ENCODE measurements at regions not wholly inside any gene's neighbourhood (a gene's known extent, or its start where the extent isn't known, plus 50 kb on each side); places are given as distances from the start of the nearest gene placed in this dataset.

- no peaks in the 10 kb centered on the region for H3K9me2 ChIP-seq (replicated peaks; ENCODE audit: insufficient read depth, low read length)
- H3K27me3 ChIP-seq (ENCODE audit: low read length) = no peaks in the 10 kb centered on the region
- H2AFZ ChIP-seq (ENCODE audit: low read depth, low read length, severe bottlenecking) = no peak overlapping the region
- H3K9me3 ChIP-seq (ENCODE audit: insufficient read depth, low read length) = no peaks in the 10 kb centered on the region
- H3K9ac ChIP-seq (ENCODE audit: low read length) = no peak overlapping the region
- no peaks in the 10 kb centered on the region for H3F3A ChIP-seq (ENCODE audit: insufficient read depth)
- no peak overlapping the region for H3K4me3 ChIP-seq (ENCODE audit: insufficient read depth, low read length, poor library complexity, severe bottlenecking)
- TF ChIP-seq EZH2phosphoT487 (conservative IDR thresholded peaks at IDR 0.05; ENCODE audit: low read length) = no peak
- no peak for TF ChIP-seq CTCF (IDR thresholded peaks at IDR 0.05; ENCODE audit: insufficient read depth, low read length, poor library complexity, severe bottlenecking)
- no peak overlapping the region for H3K4me2 ChIP-seq (ENCODE audit: low read depth, low read length, poor library complexity, severe bottlenecking)
- no peaks in the 10 kb centered on the region for H4K20me1 ChIP-seq (ENCODE audit: low read depth, low read length)
- H3K27ac ChIP-seq (ENCODE audit: low read depth, low read length) = no peak overlapping the region
- no peaks in the 10 kb centered on the region for H3K79me2 ChIP-seq (ENCODE audit: insufficient read depth, low read length)
- no peaks in the 10 kb centered on the region for H3K36me3 ChIP-seq (ENCODE audit: low read length)
These were observed 151.8 kb downstream of the ARL6IP6 start for GRCh38 chr2:152870239-152870638.

GRCh38 chr2:152867397-152867796 lies 149.0 kb downstream of the ARL6IP6 start:
- no peaks in the 10 kb centered on the region for H3K79me2 ChIP-seq (ENCODE audit: insufficient read depth, low read length)
- H3K9me2 ChIP-seq (replicated peaks; ENCODE audit: insufficient read depth, low read length) = no peaks in the 10 kb centered on the region
- H3K4me3 ChIP-seq (ENCODE audit: insufficient read depth, low read length, poor library complexity, severe bottlenecking) = no peak overlapping the region
- no peak overlapping the region for H3K9ac ChIP-seq (ENCODE audit: low read length)
- no peaks in the 10 kb centered on the region for H3K36me3 ChIP-seq (ENCODE audit: low read length)
- no peaks in the 10 kb centered on the region for H3K27me3 ChIP-seq (ENCODE audit: low read length)
- no peak overlapping the region for H3K4me2 ChIP-seq (ENCODE audit: low read depth, low read length, poor library complexity, severe bottlenecking)
- H3K27ac ChIP-seq (ENCODE audit: low read depth, low read length) = no peak overlapping the region
- no peaks in the 10 kb centered on the region for H3K9me3 ChIP-seq (ENCODE audit: insufficient read depth, low read length)
- no peaks in the 10 kb centered on the region for H3F3A ChIP-seq (ENCODE audit: insufficient read depth)
- H2AFZ ChIP-seq (ENCODE audit: low read depth, low read length, severe bottlenecking) = no peak overlapping the region
- no peak for TF ChIP-seq EZH2phosphoT487 (conservative IDR thresholded peaks at IDR 0.05; ENCODE audit: low read length)
- TF ChIP-seq CTCF (IDR thresholded peaks at IDR 0.05; ENCODE audit: insufficient read depth, low read length, poor library complexity, severe bottlenecking) = no peak
- no peaks in the 10 kb centered on the region for H4K20me1 ChIP-seq (ENCODE audit: low read depth, low read length)

- TF ChIP-seq CTCF (IDR thresholded peaks at IDR 0.05; ENCODE audit: insufficient read depth, low read length, poor library complexity, severe bottlenecking) = no peak
- TF ChIP-seq EZH2phosphoT487 (conservative IDR thresholded peaks at IDR 0.05; ENCODE audit: low read length) = no peak
- H3K9ac ChIP-seq (ENCODE audit: low read length) = no peak overlapping the region
- H3K9me3 ChIP-seq (ENCODE audit: insufficient read depth, low read length) = peaks cover 10% of the 10 kb centered on the region; the same call in 1 of the 2 replicates
- H3K4me2 ChIP-seq (ENCODE audit: low read depth, low read length, poor library complexity, severe bottlenecking) = no peak overlapping the region
- H3K4me3 ChIP-seq (ENCODE audit: insufficient read depth, low read length, poor library complexity, severe bottlenecking) = no peak overlapping the region
- H2AFZ ChIP-seq (ENCODE audit: low read depth, low read length, severe bottlenecking) = no peak overlapping the region
- no peaks in the 10 kb centered on the region for H3K27me3 ChIP-seq (ENCODE audit: low read length)
- no peak overlapping the region for H3K27ac ChIP-seq (ENCODE audit: low read depth, low read length)
- H3K9me2 ChIP-seq (replicated peaks; ENCODE audit: insufficient read depth, low read length) = no peaks in the 10 kb centered on the region
- H3F3A ChIP-seq (ENCODE audit: insufficient read depth) = no peaks in the 10 kb centered on the region
- H3K79me2 ChIP-seq (ENCODE audit: insufficient read depth, low read length) = no peaks in the 10 kb centered on the region
- no peaks in the 10 kb centered on the region for H3K36me3 ChIP-seq (ENCODE audit: low read length)
- H4K20me1 ChIP-seq (ENCODE audit: low read depth, low read length) = no peaks in the 10 kb centered on the region
These were observed 146.3 kb downstream of the ARL6IP6 start for GRCh38 chr2:152864601-152865149.

Measured in SU-DHL-6 (cell line).